Kasumi-1 (cell line): ENCODE measurements at regions not wholly inside any gene's neighbourhood (a gene's known extent, or its start where the extent isn't known, plus 50 kb on each side); places are given as distances from the start of the nearest gene placed in this dataset.
"Not testable (repeated sequence)": the region's sequence is repeated elsewhere in the genome, so short reads cannot be mapped to it uniquely, and the experiment has no call there.

ENCODE experiments used
- DNase-seq, 2 experiments: peaks; one replicate each; lab custom pipeline; 2025; lab: John Stamatoyannopoulos, UW

GRCh38 chr9:12271421-12271891 is 421.7 kb upstream of the TYRP1 start:
- DNase-seq: no peak

DNA sequence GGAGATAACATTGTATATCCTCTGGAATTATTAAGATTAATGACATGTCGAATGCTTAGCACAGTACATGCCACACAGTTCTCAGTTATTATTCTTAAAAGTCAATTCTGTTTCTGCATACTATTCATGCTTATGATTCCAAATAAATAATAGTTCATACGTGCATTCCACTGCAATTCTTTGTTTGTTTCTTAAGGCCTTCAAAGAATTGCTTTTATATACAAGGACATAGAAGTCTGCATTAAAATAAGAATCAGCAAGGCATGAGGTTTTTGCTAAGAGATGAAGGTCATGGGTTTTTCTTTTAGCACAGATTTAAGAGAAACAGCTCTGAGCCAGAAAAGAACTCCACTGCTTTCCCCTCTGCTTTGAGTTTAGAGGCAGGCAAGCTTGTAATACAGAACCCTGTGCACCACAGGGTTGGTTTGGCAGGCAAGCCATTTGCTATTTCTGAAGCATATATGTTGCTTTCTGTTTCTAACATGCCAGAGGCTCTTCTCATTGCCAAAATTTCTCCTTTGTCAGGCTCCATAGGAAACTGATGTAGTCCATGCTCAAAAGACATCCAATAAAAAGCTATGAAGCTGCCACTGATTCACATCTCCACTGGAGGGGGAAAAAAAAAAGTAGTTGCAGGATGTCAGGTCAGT is 420.6 kb upstream of the TYRP1 start:
- no peak for DNase-seq

DNA sequence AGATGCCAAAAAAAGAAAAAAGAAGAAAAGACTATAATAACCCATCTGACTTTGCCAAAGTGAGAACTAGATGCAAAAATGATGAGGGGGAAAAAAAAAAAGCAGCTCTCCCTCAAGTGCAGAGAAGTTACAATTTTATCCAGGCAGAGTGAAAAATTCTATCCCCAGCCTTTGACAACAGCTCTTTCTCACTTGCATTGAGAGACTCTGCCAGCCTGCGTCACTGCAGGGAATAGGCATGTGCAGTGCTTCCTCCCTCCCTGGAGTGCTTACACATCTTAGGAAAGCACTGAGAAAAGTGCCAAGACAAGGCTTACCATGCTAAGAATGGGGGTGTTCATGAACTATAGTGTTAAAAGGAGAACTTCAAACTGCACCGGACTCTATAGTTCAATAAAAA is 418.6 kb upstream of the TYRP1 start:
- no peak for DNase-seq

GRCh38 chr9:12276505-12276904 is 416.7 kb upstream of the TYRP1 start:
- no peak for DNase-seq

DNA sequence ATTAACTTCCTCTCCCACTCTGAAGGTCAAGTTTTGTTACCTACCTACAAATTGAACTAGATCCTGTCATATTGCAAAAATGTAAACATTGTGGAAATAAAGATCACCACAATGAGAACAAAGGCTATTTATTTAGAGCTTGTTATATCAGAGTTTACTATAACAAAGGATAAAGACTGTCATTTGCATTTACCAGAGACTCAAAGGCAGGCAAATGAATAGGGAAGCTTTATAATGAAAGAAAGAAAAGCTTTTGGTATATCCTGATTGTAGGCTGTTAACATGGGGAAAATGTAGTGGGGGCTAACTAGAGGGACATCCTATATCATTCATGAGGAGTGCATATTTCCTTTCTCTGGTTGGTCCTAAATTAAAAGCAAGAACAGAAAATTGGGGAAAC is 403.5 kb upstream of the TYRP1 start:
- no peak for DNase-seq

GRCh38 chr9:12290166-12290869 is 402.9 kb upstream of the TYRP1 start:
- no peak for DNase-seq

- DNase-seq: no peak
These were observed 388.0 kb upstream of the TYRP1 start for GRCh38 chr9:12305211-12305610.

DNA sequence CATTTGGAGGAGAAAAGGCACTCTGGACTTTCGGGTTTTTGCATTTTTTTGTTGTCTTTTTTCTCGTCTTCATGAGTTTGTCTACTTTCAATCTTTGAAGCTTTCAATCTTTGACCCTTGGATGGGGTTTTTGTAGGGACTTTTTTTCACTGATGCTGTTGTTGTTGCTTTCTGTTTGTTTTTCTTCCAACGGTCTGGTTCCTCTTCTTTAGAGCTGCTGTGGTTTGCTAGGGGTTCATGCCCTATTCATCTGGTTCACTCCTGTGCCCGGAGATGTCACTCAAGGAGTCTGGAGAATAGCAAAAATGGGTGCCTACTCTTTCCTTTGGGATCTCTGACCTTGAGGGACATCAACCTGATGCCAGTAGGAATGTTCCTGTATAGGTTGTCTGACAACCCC is 378.6 kb upstream of the TYRP1 start:
- DNase-seq: no peak

DNA sequence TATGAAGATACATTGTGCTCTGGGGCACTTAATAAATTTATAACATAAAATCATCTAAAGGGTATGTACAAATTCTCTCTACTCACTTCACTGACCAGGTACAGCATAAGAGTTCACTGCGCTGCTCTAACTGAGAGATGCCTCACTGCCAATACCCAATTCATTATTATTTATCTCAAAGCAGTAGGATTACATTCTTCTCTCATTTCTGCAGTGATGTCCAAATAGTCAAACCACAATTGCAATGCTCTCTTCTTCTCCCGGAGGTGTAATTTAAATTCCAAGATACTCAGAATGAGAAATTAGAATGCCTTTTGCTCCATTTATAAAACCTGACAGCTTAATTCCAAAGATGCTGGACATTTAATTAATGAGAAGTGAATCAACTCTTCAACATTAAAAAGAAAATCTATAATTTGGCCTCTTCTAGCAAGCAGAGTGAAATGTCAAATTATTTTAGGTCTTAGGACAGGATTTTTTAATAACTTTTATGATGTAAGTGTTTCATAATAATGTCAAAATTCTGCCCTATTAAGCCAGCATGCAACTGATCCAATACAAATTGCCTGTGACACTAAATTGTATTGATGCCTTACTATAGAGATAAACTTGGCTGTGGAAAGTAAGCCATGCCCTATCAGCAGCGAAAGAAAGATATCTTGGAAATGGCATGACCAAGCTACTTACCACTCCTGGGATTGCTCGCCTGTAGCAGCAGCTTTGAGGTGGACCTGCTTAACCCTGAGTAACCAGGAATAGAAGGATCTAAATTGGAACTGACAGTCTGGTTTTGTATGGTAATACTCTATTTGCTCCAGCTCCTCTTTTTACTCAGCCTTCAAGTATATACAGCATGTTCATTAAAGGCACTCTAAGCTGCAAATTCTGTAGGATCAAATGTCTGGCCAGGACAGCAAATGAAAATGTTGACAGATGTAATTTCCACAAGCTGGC is 374.2 kb upstream of the TYRP1 start:
- no peak for DNase-seq

GRCh38 chr9:12329623-12329985 is 363.6 kb upstream of the TYRP1 start:
- no peak for DNase-seq

GRCh38 chr9:12333966-12334365 is 359.2 kb upstream of the TYRP1 start:
- DNase-seq: not testable (repeated sequence)

DNA sequence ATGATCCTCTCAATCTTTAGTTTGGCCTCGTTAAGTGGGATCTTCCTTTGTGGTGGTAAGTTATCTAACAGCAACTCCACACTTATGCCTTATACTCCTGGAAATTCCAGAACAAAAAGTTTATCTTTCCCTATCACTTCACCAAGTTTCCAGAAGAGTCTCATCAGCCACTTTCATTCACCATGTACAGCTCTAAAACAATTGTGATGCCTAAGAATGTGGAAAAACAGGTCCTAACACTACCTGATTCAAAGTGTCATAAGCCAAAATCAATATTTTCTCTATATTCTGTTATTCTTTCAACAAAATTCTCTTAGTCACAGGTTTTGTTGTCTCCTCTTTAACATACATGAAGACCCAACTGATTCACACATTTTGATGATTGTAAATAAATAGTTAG is 342.4 kb upstream of the TYRP1 start:
- DNase-seq: no peak

- no peak for DNase-seq
These were observed 341.7 kb upstream of the TYRP1 start for GRCh38 chr9:12351293-12352044.

DNA sequence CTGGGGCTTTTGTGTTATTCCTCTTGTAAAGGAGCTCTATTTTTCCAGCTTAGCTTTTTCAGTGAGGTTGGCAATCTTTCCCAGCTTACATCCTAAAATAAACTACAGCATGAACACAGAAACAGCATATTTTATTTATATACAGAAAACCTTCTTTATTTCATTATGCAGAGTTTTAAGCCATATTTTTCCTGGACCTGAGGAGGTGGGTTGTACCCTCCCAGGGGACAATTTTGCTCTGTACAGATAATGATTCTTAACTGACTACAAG is 341.2 kb upstream of the TYRP1 start:
- no peak for DNase-seq

DNA sequence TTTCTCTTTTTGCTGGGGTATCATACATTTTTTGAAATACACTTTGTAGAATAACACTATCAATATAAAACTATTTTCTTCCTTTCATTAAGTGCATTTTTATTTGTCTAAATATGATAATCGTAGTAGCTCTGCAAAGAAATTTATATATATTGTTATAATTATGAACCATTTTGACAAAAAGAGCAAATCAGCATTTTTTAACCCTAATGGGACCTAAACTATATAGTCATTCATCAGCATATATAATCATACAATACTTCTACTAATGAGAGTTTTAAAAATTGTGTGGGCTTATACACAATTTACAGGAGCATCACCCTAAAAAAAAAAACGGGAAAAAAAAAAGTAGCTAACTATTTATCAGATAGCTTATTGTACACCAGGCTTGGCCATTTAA is 329.7 kb upstream of the TYRP1 start:
- no peak for DNase-seq

DNA sequence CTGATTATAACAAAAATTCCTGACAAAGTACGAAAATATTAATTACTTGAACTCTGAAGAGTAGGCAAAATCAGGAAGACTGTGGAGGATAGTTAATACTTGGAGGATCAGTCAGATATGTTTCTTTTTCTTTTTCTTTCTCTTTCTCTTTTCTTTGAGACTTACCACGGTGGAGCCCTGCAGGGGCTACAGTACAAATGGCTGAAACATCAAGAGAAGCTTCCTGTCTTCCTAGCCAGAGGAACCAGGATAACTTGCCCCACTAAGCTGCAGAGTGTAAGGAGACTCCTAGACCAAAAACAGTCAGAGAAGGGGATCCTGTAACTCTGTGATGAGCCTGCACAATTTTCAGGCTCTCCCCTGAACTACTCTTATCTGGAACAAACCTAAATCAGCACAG is 324.6 kb upstream of the TYRP1 start:
- DNase-seq: no peak

- DNase-seq: no peak
These were observed 301.2 kb upstream of the TYRP1 start for GRCh38 chr9:12391839-12392509.

DNA sequence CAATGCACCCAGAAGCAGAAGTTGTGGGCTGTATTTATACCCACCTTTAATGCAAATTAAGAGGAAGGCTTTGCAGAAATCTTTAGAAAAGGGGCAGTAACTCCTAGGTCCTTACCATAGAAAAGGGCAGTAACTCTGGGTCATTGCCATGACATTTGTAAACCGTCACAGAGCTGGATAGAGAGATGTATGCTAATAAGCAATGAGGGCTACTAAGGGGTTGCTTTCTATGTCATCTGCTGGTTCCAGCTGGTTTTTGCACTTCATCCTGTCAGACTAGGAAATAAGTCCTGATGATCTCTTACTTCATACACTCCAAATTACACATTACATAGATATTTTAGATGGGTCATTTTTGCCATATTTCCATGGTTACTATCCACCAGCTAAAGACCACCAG is 299.1 kb upstream of the TYRP1 start:
- DNase-seq: no peak

DNA sequence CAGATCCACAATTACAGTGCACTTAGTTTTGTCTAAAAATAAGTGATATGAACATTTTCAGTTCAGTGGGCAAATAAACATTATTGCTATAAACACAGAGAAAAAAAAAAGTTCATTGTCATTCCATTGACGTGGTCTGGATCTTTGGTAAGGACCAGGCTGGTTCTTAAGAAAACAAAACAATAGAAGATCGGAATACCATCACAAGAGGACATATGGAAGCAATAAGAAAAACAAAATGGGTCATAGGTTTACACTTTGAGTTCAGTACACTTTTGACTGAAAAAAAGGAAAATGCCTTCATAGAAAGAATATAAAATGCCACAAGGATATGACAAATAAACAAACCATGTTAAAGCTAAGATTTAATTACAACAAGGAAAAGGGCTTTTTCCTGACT is 289.5 kb upstream of the TYRP1 start:
- no peak for DNase-seq

GRCh38 chr9:12413986-12414385 is 279.2 kb upstream of the TYRP1 start:
- no peak for DNase-seq

DNA sequence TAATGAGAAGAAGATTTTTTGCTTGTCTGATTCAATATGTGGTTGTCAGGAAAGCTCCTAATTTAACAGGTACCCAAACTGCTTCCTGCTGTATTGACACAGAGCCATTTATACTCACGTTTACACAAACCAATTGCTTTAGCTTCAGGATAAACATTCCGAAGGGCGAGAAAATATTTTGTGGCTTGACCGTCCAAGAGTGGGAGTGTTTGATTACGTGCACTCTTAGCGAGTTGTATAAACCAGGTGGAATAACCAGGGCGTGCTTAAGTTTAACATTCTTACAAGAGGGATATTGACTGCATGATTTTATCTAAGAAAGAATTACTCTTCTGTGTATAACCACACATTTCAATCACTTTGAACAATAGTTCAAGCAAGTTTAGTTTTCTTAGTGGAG is 278.7 kb upstream of the TYRP1 start:
- DNase-seq: no peak

DNA sequence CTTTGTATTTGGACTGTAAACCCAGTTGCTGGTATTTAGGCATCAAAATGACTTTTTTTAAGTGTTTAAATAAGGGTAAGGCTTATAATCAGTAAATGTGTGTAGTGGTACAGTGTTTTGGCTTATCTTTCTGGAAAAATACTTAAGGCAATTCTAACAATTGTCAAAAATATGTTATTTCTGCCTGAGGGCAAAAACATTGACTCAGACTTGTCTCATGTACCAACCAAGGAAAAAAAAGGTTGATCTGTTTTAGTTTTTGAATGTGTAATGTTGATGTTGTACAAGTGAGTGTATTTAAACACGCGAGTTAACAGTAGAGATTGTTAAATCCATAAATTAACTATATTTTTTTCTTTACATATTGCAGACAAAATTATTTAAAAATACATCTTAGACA is 277.8 kb upstream of the TYRP1 start:
- DNase-seq: no peak
